ENCODE measurements at regions not wholly inside any gene's neighbourhood (a gene's known extent, or its start where the extent isn't known, plus 50 kb on each side); places are given as distances from the start of the nearest gene placed in this dataset.
"Not testable (repeated sequence)": the region's sequence is repeated elsewhere in the genome, so short reads cannot be mapped to it uniquely, and the experiment has no call there.

DNA sequence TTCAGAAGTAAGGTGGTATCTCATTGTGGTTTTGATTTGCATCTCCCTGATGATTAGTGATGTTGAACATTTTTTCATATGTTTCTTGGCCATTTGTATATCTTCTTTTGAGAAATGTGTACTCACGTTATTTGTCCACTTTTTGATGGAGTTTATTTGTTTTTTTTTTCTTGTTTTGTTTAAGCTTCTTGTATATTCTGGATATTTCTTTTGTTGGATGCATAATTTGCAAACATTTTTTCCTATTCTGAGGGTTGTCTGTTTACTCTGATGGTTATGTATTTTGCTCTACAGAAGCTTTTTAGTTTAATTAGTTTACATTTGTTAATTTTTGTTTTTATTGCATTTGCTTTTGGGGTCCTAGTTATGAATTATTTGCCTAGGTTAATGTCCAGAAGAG, 927.4 kb upstream of the LRFN5 start:
- DNase-seq (ENCODE audit: low read depth in 2 of 2), result no peak
- H3K4me3 ChIP-seq (replicated peaks in 1 of 2; ENCODE audit: low read depth in 2 of 2, low read length in 2 of 2), result no peak overlapping the region
- no peak for TF ChIP-seq CTCF (IDR thresholded peaks at IDR 0.05; ENCODE audit: low read depth, low read length)

- DNase-seq (ENCODE audit: low read depth in 2 of 2); H3K4me3 ChIP-seq (replicated peaks in 1 of 2; ENCODE audit: low read depth in 2 of 2, low read length in 2 of 2): not testable (repeated sequence)
These were observed 929.5 kb upstream of the LRFN5 start for GRCh38 chr14:40677206-40677605.

GRCh38 chr14:40674502-40674901, 932.2 kb upstream of the LRFN5 start:
- no peak overlapping the region for H3K4me3 ChIP-seq (replicated peaks in 1 of 2; ENCODE audit: low read depth in 2 of 2, low read length in 2 of 2)
- TF ChIP-seq CTCF (IDR thresholded peaks at IDR 0.05; ENCODE audit: low read depth, low read length), result no peak
- DNase-seq (ENCODE audit: low read depth in 2 of 2), result no peak

DNA sequence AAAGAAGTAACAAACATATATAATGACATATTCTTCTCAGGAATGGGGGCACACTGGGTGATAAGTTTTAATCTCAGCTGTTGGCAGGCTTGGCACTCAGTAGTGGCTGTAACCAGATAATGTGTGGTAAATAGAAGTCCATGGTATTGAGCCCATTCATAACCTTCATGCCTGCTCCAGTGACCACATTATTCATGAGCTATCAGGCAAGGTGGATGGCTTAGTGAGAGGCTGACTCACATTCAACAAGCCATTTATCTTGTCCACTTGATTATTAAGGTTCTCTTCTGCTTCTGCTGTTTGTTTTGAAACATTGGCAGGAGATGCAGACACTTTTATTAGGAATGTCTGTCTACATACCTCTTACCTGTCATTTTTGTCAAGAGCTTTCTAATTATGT, 950.4 kb upstream of the LRFN5 start:
- no peak overlapping the region for H3K4me3 ChIP-seq (replicated peaks in 1 of 2; ENCODE audit: low read depth in 2 of 2, low read length in 2 of 2)
- no peak for DNase-seq (ENCODE audit: low read depth in 2 of 2)
- no peak for TF ChIP-seq CTCF (IDR thresholded peaks at IDR 0.05; ENCODE audit: low read depth, low read length)

- no peak overlapping the region for H3K4me3 ChIP-seq (replicated peaks in 1 of 2; ENCODE audit: low read depth in 2 of 2, low read length in 2 of 2)
- no peak for TF ChIP-seq CTCF (IDR thresholded peaks at IDR 0.05; ENCODE audit: low read depth, low read length)
- no peak for DNase-seq (ENCODE audit: low read depth in 2 of 2)
These were observed 954.5 kb upstream of the LRFN5 start for GRCh38 chr14:40652089-40652691.

- no peak overlapping the region for H3K4me3 ChIP-seq (replicated peaks in 1 of 2; ENCODE audit: low read depth in 2 of 2, low read length in 2 of 2)
- no peak for DNase-seq (ENCODE audit: low read depth in 2 of 2)
- TF ChIP-seq CTCF (IDR thresholded peaks at IDR 0.05; ENCODE audit: low read depth, low read length), result no peak
These were observed 976.2 kb upstream of the LRFN5 start for GRCh38 chr14:40630471-40630870.

DNA sequence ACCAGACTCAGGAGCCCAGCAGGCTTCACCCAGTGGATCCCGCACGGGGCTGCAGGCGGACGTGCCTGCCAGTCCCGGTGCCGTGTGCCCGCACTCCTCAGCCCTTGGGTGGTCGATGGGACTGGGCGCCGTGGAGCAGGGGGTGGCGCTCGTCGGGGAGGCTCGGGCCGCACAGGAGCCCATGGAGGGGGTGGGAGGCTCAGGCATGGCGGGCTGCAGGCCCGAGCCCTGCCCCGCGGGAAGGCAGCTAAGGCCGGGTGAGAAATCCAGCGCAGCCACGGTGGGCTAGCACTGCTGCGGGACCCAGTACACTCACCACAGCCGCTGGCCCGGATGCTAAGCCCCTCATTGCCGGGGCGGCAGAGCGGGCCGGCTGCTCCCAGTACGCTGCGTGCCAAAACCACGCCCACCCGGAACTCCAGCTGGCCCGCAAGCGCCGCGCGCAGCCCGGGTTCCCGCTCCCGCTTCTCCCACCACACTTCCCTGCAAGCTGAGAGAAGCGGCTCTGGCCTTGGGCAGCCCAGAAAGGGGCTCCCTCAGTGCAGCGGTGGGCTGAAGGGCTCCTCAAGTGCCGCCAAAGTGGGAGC, 977.0 kb upstream of the LRFN5 start:
- DNase-seq (ENCODE audit: low read depth in 2 of 2), result peak in 1 of 2 donors; percentile 1
- not testable (repeated sequence) for H3K4me3 ChIP-seq (replicated peaks in 1 of 2; ENCODE audit: low read depth in 2 of 2, low read length in 2 of 2)

DNA sequence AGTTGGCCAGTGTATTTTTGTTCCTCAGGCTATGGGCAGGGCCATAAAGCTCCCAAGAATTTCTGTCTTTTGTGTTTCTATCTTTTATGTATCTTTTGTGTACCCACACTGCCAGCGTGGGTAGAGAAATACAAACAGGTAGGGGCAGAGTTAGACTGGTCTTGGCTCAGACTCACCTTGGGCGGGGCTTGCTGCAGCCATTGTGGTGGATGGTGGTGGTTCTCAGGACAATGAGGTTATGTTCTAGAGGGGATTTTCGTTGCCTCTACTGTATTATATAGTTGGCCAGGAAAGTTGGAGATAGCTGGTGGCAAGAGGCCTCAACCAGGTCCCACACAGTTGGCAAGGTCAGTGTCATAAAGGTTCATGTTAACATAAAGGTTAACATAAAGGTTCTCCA, 977.5 kb upstream of the LRFN5 start:
- no peak overlapping the region for H3K4me3 ChIP-seq (replicated peaks in 1 of 2; ENCODE audit: low read depth in 2 of 2, low read length in 2 of 2)
- DNase-seq (ENCODE audit: low read depth in 2 of 2), result no peak
- TF ChIP-seq CTCF (IDR thresholded peaks at IDR 0.05; ENCODE audit: low read depth, low read length), result no peak

All from cardiac fibroblast (primary cell).